ENCODE measurements at regions not wholly inside any gene's neighbourhood (a gene's known extent, or its start where the extent isn't known, plus 50 kb on each side); places are given as distances from the start of the nearest gene placed in this dataset.

- TF ChIP-seq, protein P1, sequence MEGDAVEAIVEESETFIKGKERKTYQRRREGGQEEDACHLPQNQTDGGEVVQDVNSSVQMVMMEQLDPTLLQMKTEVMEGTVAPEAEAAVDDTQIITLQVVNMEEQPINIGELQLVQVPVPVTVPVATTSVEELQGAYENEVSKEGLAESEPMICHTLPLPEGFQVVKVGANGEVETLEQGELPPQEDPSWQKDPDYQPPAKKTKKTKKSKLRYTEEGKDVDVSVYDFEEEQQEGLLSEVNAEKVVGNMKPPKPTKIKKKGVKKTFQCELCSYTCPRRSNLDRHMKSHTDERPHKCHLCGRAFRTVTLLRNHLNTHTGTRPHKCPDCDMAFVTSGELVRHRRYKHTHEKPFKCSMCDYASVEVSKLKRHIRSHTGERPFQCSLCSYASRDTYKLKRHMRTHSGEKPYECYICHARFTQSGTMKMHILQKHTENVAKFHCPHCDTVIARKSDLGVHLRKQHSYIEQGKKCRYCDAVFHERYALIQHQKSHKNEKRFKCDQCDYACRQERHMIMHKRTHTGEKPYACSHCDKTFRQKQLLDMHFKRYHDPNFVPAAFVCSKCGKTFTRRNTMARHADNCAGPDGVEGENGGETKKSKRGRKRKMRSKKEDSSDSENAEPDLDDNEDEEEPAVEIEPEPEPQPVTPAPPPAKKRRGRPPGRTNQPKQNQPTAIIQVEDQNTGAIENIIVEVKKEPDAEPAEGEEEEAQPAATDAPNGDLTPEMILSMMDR (IDR thresholded peaks at IDR 0.05; ENCODE audit: poor library complexity) = no peak
- TF ChIP-seq EZH2phosphoT487 (IDR thresholded peaks at IDR 0.05; ENCODE audit: low read depth, severe bottlenecking, unreplicated experiment) (no peak), EZH2 (IDR thresholded peaks at IDR 0.05; ENCODE audit: borderline replicate concordance) (no peak)
These were observed 256.1 kb upstream of the SIX2 start for GRCh38 chr2:45265336-45265735.
